D721Med (cell line): ENCODE measurements at regions not wholly inside any gene's neighbourhood (a gene's known extent, or its start where the extent isn't known, plus 50 kb on each side); places are given as distances from the start of the nearest gene placed in this dataset.

Experiments used
- DNase-seq: peaks from one replicate; pipeline ENCODE4 v3.0.0; 2011; ENCODE audit warnings: low spot score; ENCODE audit not compliant: insufficient read length
- FAIRE-seq: peaks from 2 replicates; lab custom pipeline; 2011; peaks lifted over from hg19 to GRCh38; lab: Jason Lieb, UNC
- TF ChIP-seq, protein P1 (sequence below): IDR thresholded peaks from 2 replicates; pipeline ENCODE4 v1.5.1; 2012; ENCODE audit warnings: mild to moderate bottlenecking, control low read depth; ENCODE audit not compliant: insufficient read depth; ENCODE audit errors: missing control alignments

DNA sequence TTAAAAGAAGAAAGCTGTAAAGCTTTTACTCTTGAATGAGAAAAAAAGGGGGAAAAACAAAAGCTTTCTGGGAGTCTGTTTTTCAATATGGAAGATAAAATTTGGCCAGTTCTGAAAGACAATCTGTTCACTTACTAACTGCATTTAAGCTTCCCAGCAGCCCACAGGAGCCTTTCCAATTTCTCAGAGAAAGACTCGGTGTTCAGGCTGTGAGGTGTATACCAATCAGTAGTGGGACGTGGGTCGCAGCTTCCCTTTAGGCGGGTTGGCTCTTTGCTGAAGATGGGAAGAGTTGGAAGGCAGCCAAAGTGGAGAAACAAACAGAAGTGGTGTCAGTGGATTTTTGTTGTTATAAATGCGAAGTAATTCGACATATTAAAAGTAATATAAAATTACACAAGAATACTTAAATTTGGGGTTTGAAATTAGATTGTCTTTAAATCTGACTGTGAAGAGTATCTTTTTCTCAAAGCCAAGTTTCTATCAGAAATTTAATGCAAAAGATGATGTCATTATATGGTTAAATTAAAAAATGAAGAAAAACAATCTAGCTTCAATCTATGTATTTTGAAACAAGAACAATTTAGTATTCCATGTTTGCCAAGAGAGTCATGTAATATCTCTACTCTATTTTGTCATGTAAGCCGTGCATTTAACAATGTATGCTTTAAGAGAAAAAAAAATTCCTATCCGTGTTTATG lies 590.2 kb upstream of the ATXN7L3B start:
- FAIRE-seq (no peak), DNase-seq (no peak)
- TF ChIP-seq, protein P1, sequence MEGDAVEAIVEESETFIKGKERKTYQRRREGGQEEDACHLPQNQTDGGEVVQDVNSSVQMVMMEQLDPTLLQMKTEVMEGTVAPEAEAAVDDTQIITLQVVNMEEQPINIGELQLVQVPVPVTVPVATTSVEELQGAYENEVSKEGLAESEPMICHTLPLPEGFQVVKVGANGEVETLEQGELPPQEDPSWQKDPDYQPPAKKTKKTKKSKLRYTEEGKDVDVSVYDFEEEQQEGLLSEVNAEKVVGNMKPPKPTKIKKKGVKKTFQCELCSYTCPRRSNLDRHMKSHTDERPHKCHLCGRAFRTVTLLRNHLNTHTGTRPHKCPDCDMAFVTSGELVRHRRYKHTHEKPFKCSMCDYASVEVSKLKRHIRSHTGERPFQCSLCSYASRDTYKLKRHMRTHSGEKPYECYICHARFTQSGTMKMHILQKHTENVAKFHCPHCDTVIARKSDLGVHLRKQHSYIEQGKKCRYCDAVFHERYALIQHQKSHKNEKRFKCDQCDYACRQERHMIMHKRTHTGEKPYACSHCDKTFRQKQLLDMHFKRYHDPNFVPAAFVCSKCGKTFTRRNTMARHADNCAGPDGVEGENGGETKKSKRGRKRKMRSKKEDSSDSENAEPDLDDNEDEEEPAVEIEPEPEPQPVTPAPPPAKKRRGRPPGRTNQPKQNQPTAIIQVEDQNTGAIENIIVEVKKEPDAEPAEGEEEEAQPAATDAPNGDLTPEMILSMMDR, result no peak

DNA sequence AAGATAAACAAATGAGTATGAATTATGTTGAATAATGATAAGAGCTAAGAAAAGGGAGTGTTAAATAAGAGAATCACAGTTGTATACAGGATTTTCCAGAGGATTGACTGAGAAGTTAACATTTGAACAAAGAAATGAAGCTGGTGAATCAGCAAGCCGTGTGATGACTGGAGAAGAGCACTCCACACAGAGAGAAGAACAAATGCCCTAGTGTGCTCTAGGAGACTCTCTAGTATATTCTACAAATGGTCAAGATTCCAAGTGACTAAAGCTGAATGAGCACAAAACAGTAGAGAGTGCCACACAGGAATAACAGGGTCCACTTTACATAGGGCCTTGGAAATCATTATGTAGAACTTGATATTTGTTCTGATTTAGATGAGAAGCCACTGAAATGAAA lies 587.1 kb upstream of the ATXN7L3B start:
- TF ChIP-seq, protein P1, result no peak
- DNase-seq (no peak), FAIRE-seq (no peak)

DNA sequence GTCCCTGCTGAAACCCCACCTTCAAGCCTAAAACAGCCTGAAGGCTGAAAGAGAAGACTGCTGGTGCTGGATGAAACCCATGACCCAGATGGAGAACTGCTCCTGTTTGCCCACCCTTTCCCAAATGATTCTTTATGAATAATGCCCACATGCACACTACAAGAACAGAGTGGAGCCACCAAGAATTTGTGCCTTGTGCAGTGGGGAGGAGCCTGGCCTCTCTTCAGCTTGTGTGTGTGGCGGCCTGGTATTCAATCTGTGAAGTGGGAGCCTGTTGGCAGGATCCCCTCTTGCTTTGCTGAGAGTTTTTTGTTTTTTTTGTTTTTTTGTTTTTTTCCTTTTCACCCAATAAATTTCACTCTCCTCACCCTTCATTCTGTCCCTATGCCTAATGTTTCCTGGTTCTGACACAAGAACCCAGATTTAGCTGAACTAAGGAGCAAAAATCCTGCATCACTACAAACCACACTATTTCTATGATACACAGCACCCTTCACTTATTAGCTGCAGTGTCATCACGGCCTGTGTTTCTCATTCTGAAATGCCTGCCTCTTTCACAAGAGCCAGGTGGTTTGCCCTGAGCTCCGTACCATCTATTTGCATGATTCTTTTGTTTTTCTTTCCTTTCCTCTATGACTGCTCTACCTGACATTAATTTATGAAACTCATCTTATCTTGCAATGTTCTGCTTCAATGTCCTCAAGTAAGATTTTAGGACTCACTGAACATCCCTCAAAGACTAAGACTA lies 585.5 kb upstream of the ATXN7L3B start:
- no peak for FAIRE-seq
- TF ChIP-seq, protein P1, result no peak
- DNase-seq, result no peak

DNA sequence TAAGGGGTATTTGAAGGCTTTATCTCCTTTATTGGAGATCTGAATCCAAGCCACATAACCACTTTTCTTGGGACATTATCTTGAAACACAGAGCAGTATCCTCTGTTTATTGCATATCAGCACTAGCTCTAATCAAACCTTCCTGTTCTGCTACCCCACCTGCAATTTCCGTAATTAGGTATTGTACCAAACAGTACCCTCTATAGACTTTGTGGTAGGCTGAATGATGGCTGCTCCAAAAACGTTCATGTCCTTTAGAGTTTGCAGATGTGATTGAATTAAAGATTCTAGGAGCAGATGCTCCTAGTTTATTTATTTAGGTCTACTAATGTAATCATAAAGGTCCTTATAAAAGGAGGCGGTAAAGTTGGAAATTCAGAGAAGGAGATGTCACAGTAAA lies 573.0 kb upstream of the ATXN7L3B start:
- TF ChIP-seq, protein P1, result no peak
- FAIRE-seq (no peak), DNase-seq (no peak)

DNA sequence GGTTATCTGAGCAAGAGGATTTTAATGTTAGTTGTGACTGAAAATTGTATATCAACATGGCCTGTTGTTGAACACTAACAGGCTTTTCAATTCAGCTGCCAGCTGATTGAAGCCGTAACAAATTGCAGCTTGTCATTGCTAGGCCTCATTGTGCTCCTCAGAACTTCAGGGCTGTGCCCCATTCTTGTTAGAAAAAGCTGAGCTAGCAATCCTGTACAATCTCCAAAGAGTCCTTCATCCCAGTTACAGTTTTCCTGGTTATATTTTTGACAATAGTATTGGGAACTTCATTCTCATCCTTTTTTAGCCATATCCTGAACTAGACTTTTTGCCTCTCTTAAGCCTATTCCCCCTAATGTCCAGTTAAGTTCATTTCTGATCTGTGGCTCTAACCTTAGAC lies 564.1 kb upstream of the ATXN7L3B start:
- DNase-seq (no peak), FAIRE-seq (no peak)
- TF ChIP-seq, protein P1, result no peak

DNA sequence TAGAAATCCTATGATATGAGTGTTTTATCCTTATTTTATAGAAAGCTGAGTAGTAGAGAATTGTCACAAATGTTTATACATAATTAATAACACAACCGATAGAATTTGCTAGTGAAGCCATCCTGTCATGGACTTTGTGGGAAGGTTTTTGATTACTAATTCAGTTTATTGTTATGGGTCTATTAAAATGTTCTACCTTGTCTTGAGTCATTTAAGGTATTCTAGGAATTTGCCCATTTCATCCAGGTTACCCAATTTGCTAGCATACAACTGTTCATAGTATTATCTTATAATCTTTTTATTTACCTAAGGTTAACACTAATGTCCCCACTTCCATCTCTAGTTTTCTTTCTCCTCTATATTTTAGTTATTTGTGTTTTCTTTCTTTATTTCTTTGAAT lies 553.1 kb upstream of the ATXN7L3B start:
- FAIRE-seq (no peak), DNase-seq (no peak)
- TF ChIP-seq, protein P1, result no peak

DNA sequence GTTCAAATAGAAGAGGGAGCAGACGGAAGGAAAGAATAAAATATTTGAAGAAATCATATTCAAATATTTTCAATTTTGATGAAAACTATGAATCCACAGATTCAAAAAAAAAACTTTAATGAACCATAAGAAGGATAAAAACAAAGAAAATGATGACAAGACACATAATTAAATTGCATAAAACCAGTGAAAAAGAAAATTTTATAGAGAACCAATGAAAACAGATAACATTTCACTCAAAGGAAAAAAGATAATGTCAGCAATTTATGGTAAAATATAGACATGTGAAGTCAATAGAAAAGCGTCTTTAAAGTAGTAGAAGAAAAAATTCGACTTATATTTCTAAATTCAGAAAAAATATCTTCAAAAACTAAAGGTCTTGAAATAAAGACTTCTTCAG lies 546.5 kb upstream of the ATXN7L3B start:
- DNase-seq, result no peak
- FAIRE-seq, result no peak

More for the DNA sequence above, 546.5 kb upstream of the ATXN7L3B start:
- TF ChIP-seq, protein P1, result no peak
